Stomach (tissue), 8 donors: ENCODE measurements at regions not wholly inside any gene's neighbourhood (a gene's known extent, or its start where the extent isn't known, plus 50 kb on each side); places are given as distances from the start of the nearest gene placed in this dataset.

Experiments used
- DNase-seq, 2 donors: peaks; one replicate each; pipeline versions ENCODE4 v3.0.0 to v3.0.0-alpha.2; 2013 to 2019
- H3K27ac ChIP-seq, 5 donors: fragments of 200-600 bp in 4 of 5; sonication (generic) in 4 of 5; one replicate each; pipeline ENCODE4 v1.5.1; 2013 to 2019; ENCODE audit warnings: mild to moderate bottlenecking in 1 of 5, moderate library complexity in 1 of 5
- H3K27me3 ChIP-seq, 3 donors: fragments of 200-600 bp; sonication (generic); one replicate each; pipeline ENCODE4 v1.5.1; 2017 to 2019; ENCODE audit warnings: mixed run types in 1 of 3
- H3K36me3 ChIP-seq, 4 donors: fragments of 200-600 bp; sonication (generic); 1 replicate in 3 of 4; 2 replicates in 1 of 4; pipeline ENCODE4 v1.5.1; 2016 to 2019
- H3K4me1 ChIP-seq, 4 donors: fragments of 200-600 bp; sonication (generic); one replicate each; pipeline ENCODE4 v1.5.1; 2016 to 2019
- H3K4me3 ChIP-seq, 4 donors: fragments of 200-600 bp; sonication (generic) in 3 of 4; one replicate each; pipeline ENCODE4 v1.5.1; 2016 to 2019; ENCODE audit warnings: mild to moderate bottlenecking in 1 of 4
- H3K9me3 ChIP-seq, 4 donors: fragments of 200-600 bp; sonication (generic); one replicate each; pipeline ENCODE4 v1.5.1; 2016 to 2019
- EP300 ChIP-seq: sonication (generic); formaldehyde crosslinking; IDR thresholded peaks from one replicate; pipeline ENCODE4 v1.6.1; 2017; ENCODE audit warnings: antibody characterized with exemption
- POLR2A ChIP-seq, 4 donors: fragments of 450-650 bp; IDR thresholded peaks; one replicate each; pipeline ENCODE4 v1.6.1; 2016; ENCODE audit warnings: antibody characterized with exemption in 4 of 4, control low read depth in 2 of 4, mild to moderate bottlenecking in 1 of 4, moderate library complexity in 1 of 4
- POLR2AphosphoS5 ChIP-seq, 3 donors: sonication (generic); formaldehyde crosslinking; IDR thresholded peaks; one replicate each; pipeline ENCODE4 v1.6.1; 2016; ENCODE audit warnings: antibody characterized with exemption in 3 of 3
- WGBS, 5 donors: extraction: QIAGEN DNeasy Blood & Tissue Kit in 3 of 5; methylation state at CpG; one replicate each; pipeline versions ENCODE4 v1.1.5 to v1.1.7; 2013 to 2018; 5-methylcytosine and 5-hydroxymethylcytosine counted together
- intact Hi-C: fragments of 100-400 bp; cut with DNase I; formaldehyde crosslinking; loops from one replicate; pipeline ENCODE4 v1.15.1; 2023; ENCODE audit warnings: low total_unique reads
- TF ChIP-seq, protein P1 (sequence below), 7 experiments: fragments of 450-650 bp in 4 of 7; fragments of 200-600 bp in 3 of 7; sonication (generic) in 3 of 7; IDR thresholded peaks; one replicate each; pipeline ENCODE4 v1.5.1; 2016 to 2019; ENCODE audit warnings: antibody characterized with exemption in 7 of 7, control low read depth in 2 of 7, mild to moderate bottlenecking in 1 of 7
- donor health status: healthy with polysubstance abuse.
- donor health status: Bipolar disorder and iron deficiency.
- donor health status: healthy.

DNA sequence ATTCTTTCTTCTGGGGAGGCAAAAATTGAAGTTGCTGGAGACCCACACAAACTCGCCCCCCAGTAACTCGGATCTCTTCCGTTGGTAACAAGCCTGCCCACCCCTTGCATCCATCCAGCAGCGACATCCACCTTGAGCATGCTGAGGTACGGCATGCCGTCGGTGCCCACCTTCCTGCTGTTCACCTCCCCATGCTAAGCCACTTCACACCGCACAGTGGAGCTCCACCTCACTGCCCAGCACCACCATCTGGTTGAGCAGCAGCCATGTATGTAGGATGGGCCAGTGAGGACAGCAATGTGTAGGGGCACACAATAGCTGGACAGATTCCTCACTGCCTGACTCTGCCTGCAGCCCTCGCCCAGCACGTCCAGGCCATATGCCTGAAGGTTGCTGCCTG lies 138.1 kb upstream of the ZNF92 start:
- 82 to 93% (median 89%) methylated on average over 10 of the region's 10 CpGs for WGBS, 5 donors
- intact Hi-C loops: no loop called here
- Histone ChIP-seq H3K36me3 (peaks cover 0 to 4% (median 0%) of the 10 kb centered on the region in 4 donors), H3K4me3 (no peak overlapping the region), H3K9me3 (no peaks in the 10 kb centered on the region), H3K4me1 (peaks cover 0 to 15% (median 13%) of the 10 kb centered on the region in 4 donors), H3K27ac (no peak overlapping the region), H3K27me3 (peaks cover 0 to 32% (median 17%) of the 10 kb centered on the region in 3 donors)
- TF ChIP-seq POLR2A (IDR thresholded peaks at IDR 0.05) (no peak), EP300 (no peak), POLR2AphosphoS5 (IDR thresholded peaks at IDR 0.05) (no peak)
- TF ChIP-seq, protein P1, sequence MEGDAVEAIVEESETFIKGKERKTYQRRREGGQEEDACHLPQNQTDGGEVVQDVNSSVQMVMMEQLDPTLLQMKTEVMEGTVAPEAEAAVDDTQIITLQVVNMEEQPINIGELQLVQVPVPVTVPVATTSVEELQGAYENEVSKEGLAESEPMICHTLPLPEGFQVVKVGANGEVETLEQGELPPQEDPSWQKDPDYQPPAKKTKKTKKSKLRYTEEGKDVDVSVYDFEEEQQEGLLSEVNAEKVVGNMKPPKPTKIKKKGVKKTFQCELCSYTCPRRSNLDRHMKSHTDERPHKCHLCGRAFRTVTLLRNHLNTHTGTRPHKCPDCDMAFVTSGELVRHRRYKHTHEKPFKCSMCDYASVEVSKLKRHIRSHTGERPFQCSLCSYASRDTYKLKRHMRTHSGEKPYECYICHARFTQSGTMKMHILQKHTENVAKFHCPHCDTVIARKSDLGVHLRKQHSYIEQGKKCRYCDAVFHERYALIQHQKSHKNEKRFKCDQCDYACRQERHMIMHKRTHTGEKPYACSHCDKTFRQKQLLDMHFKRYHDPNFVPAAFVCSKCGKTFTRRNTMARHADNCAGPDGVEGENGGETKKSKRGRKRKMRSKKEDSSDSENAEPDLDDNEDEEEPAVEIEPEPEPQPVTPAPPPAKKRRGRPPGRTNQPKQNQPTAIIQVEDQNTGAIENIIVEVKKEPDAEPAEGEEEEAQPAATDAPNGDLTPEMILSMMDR (IDR thresholded peaks at IDR 0.05): no peak
- no peak for DNase-seq

DNA sequence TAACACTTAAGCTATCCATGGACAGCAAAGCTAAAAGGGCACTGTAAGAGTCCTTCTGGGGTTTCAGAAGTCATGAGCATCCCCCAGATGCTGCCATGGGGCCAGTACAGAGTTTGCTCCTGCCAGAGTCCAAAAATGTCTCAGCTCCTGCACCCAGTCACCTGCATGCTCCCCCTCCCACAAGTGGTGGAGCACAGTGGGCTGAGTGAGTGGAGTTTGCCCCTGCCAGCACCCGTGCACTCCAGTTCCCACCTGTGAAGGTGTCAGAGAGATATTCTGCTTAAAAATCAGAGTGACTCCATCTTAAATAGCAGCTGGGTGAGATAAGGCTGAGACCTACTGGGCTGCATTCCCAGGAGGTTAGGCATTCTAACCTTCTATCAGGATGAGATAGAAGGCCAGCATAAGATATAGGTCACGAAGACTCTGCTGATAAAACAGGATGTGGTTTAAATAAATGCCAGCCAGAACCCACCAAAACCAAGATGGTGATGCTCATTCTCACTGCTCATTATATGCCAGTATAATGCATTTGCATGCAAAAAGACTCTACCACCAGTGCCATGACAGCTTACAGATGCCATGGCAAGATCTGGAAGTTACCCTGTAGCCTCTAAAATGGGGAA lies 140.1 kb upstream of the ZNF92 start:
- H3K9me3 ChIP-seq: no peaks in the 10 kb centered on the region
- no peaks in the 10 kb centered on the region for H3K4me1 ChIP-seq
- H3K4me3 ChIP-seq: no peak overlapping the region
- H3K27ac ChIP-seq: no peak overlapping the region
- peaks cover 0 to 12% (median 0%) of the 10 kb centered on the region in 3 donors for H3K27me3 ChIP-seq
- DNase-seq: no peak
- no peak for TF ChIP-seq POLR2A (IDR thresholded peaks at IDR 0.05)
- no peak for TF ChIP-seq EP300
- TF ChIP-seq, protein P1 (IDR thresholded peaks at IDR 0.05): no peak
- no peak for TF ChIP-seq POLR2AphosphoS5 (IDR thresholded peaks at IDR 0.05)
- intact Hi-C loops: no loop called here
- 10 to 35% (median 21%) methylated on average over 1 to 2 of the region's 2 CpGs for WGBS, 5 donors
- peaks cover 0 to 4% (median 0%) of the 10 kb centered on the region in 4 donors for H3K36me3 ChIP-seq

DNA sequence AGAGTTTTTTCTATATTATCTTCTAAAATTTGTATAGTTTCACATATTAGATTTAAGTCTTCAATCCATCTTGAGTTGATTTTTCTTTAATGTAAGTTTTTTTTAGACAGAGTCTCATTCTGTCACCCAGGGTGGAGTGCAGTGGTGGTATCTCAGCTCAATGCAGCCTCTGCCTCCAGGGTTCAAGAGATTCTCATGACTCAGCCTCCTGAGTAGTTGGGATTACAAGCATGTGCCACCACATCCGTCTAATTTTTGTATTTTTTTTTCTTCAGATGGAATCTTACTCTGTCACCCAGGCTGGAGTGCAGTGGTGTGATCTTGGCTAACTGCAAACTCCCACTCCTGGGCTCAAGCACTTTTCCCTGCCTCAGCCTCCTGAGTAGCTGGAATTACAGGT lies 143.4 kb upstream of the ZNF92 start:
- no peak for TF ChIP-seq EP300
- no peak for TF ChIP-seq POLR2AphosphoS5 (IDR thresholded peaks at IDR 0.05)
- no peak for TF ChIP-seq POLR2A (IDR thresholded peaks at IDR 0.05)
- TF ChIP-seq, protein P1 (IDR thresholded peaks at IDR 0.05): no peak
- DNase-seq: no peak
- H3K27me3 ChIP-seq: no peaks in the 10 kb centered on the region
- H3K4me1 ChIP-seq: no peaks in the 10 kb centered on the region
- no peak overlapping the region for H3K4me3 ChIP-seq
- intact Hi-C loops: no loop called here
- WGBS, 5 donors: 73 to 89% (median 83%) methylated on average over 1 of the region's 1 CpG
- peaks cover 0 to 4% (median 0%) of the 10 kb centered on the region in 4 donors for H3K36me3 ChIP-seq
- no peak overlapping the region for H3K27ac ChIP-seq
- no peaks in the 10 kb centered on the region for H3K9me3 ChIP-seq

DNA sequence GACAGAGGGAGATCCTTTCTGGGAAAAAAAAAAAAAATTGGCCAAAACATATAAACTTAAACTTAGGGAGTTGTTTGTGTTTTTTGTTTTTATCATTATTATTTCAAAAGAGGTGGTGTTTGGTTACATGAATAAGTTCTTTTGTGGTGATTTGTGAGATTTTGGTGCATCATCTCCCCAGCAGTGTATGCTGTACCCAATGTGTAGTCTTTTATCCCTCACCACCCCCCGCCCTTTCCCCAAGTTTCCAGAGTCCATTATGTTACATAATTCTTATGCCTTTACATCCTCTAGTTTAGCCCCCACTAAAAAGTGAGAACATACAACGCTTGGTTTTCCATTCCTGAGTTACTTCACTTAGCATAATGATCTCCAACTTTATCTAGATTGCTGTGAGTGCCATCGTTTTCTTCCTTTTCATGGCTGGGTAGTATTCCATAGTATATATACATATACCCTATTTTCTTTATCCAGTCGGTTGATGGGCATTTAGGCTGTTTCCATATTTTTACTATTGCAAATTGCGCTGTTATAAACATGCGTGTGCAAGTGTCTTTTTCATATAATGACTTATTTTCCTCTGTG lies 148.1 kb upstream of the ZNF92 start:
- Histone ChIP-seq H3K36me3 (no peaks in the 10 kb centered on the region), H3K4me1 (no peaks in the 10 kb centered on the region), H3K27ac (no peak overlapping the region), H3K4me3 (no peak overlapping the region), H3K9me3 (no peaks in the 10 kb centered on the region), H3K27me3 (no peaks in the 10 kb centered on the region)
- intact Hi-C loops: no loop called here
- 92 to 97% (median 95%) methylated on average over 6 of the region's 6 CpGs for WGBS, 5 donors
- no peak for TF ChIP-seq EP300
- DNase-seq: no peak

DNA sequence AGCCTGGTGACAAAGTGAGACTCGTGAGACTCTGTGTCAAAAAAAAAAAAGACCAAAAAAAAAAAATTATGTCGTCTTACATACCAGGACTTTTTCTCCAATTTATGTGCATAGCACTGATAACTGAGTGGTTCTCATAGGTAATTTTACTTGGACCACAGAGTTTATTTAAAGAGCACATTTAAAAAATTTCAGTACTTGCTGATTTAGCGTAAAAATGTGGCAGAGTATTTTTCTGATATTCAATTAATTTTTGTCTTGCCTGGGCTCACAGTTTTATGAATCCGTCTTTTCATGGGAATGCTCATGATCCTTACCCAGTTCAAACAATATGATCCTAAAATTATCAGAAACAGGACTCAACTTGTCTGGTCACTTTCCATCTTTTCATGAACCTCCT lies 151.0 kb upstream of the ZNF92 start:
- no peak overlapping the region for H3K4me3 ChIP-seq
- intact Hi-C loops: no loop called here
- no peaks in the 10 kb centered on the region for H3K27me3 ChIP-seq
- DNase-seq: no peak
- no peaks in the 10 kb centered on the region for H3K4me1 ChIP-seq
- H3K27ac ChIP-seq: no peak overlapping the region
- WGBS, 5 donors: 77 to 85% (median 84%) methylated on average over 4 of the region's 4 CpGs
- no peaks in the 10 kb centered on the region for H3K9me3 ChIP-seq
- TF ChIP-seq, protein P1 (IDR thresholded peaks at IDR 0.05): no peak
- TF ChIP-seq POLR2A (IDR thresholded peaks at IDR 0.05): no peak
- TF ChIP-seq EP300: no peak
- TF ChIP-seq POLR2AphosphoS5 (IDR thresholded peaks at IDR 0.05): no peak
- H3K36me3 ChIP-seq: no peaks in the 10 kb centered on the region
